GM12875 (cell line): ENCODE measurements at regions not wholly inside any gene's neighbourhood (a gene's known extent, or its start where the extent isn't known, plus 50 kb on each side); places are given as distances from the start of the nearest gene placed in this dataset.

Experiments
- H3K4me3 ChIP-seq: one replicate; pipeline ENCODE4 v1.5.1; 2011; ENCODE audit warnings: low read depth, low read length, control low read depth
- TF ChIP-seq, protein P1 (sequence below): IDR thresholded peaks from 2 replicates; pipeline ENCODE4 v1.5.1; 2011; ENCODE audit warnings: low read depth, mild to moderate bottlenecking, control low read depth, inconsistent platforms, low read length, moderate library complexity, borderline replicate concordance; ENCODE audit not compliant: insufficient read depth

DNA sequence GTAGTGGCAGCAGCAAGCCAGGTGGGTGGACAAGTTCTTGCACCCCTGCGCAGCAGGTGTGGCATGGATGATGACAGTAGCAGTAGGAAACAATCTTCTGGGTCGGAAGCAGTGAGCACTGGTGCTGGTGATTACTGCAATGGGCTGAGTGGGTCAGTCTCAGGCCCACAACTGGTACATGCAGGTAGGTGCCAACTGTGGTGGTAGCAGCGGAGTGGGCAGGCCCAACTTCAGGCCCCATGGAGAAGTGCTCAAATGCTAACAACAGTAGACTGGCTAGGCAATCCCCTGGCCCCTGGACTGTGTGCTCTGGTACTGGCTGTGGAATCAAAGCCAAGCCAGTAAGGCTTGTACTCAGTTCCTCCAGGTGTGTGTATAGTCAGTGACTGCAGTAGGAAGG lies 413.7 kb downstream of the PDGFC start:
- TF ChIP-seq, protein P1, sequence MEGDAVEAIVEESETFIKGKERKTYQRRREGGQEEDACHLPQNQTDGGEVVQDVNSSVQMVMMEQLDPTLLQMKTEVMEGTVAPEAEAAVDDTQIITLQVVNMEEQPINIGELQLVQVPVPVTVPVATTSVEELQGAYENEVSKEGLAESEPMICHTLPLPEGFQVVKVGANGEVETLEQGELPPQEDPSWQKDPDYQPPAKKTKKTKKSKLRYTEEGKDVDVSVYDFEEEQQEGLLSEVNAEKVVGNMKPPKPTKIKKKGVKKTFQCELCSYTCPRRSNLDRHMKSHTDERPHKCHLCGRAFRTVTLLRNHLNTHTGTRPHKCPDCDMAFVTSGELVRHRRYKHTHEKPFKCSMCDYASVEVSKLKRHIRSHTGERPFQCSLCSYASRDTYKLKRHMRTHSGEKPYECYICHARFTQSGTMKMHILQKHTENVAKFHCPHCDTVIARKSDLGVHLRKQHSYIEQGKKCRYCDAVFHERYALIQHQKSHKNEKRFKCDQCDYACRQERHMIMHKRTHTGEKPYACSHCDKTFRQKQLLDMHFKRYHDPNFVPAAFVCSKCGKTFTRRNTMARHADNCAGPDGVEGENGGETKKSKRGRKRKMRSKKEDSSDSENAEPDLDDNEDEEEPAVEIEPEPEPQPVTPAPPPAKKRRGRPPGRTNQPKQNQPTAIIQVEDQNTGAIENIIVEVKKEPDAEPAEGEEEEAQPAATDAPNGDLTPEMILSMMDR = no peak
- no peak overlapping the region for H3K4me3 ChIP-seq

DNA sequence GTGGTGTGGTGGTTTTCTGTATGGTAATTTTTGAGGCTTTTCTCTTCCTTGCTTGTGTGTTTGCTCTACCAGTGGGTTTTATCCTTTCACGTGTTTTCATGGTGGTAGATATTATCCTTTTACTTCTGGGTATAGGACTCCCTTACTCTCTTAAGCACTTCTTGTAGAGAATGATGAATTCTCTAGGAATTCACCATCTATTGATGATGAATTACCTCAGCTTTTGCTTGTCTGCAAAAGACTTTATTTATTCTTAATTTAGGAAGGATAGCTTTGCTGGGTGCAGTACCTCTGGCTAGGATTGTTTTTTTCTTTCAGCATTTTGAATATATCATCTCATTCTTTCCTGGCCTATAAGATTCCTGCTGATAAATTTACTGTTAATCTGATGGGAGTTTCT lies 415.3 kb downstream of the PDGFC start:
- TF ChIP-seq, protein P1 = no peak

DNA sequence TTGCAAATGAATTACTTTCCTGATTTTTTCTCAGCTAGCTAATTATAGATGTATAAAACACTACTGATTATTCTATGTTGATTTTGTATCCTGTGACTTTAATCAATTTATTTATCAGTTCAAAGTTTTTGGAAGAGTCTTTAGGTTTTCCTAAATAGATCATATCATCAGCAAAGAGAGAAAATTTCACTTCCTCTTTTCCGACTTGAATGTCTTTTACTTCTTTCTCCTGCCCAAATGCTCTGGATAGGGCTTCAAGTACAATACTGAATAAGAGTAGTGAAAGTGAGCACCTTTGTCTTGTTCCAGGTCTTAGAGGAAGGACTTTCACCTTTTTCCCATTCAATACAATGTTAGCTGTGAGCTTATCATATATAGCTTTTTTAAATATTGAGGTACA lies 417.9 kb downstream of the PDGFC start:
- no peak overlapping the region for H3K4me3 ChIP-seq
- TF ChIP-seq, protein P1 = no peak

More for the DNA sequence above, 415.3 kb downstream of the PDGFC start:
- H3K4me3 ChIP-seq = no peak overlapping the region

DNA sequence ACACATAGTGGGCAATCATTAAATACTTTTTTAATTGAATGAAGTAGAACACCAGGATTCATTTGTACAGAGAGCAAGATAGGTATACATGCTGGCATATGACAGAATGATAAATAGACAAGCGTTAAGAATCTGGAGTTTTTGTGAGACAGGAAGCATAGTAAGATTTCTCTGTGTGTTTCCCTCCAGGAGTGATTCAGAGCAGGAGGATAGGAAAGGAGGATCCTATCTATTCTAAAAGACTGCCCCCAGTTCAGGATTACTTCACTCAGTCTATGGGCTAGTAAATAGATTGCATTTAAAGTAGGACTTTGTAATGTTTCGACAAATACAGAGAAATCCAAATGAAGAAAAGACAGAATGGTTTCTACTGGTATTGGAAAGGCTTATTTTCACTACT lies 423.7 kb downstream of the PDGFC start:
- TF ChIP-seq, protein P1 = no peak
- H3K4me3 ChIP-seq = no peak overlapping the region

DNA sequence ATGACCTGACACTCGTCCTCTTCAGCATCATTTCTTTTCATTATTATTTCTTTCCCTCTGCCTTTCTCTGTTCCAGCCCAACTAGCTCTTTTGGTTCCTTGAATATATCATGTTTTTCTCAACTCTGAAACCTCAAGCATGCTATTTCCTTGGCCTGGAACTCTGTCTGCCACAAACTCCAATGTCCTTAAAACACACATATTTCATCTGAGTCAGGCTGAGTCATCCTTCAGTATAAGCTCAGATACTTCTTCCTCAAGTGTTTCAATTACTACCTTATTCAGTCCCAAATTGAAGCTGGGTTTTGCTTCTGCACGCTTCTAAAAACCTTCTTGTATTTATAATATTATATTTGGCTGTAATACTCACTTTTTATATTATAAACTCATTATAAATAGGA lies 424.2 kb downstream of the PDGFC start:
- H3K4me3 ChIP-seq = no peak overlapping the region
- TF ChIP-seq, protein P1 = no peak

DNA sequence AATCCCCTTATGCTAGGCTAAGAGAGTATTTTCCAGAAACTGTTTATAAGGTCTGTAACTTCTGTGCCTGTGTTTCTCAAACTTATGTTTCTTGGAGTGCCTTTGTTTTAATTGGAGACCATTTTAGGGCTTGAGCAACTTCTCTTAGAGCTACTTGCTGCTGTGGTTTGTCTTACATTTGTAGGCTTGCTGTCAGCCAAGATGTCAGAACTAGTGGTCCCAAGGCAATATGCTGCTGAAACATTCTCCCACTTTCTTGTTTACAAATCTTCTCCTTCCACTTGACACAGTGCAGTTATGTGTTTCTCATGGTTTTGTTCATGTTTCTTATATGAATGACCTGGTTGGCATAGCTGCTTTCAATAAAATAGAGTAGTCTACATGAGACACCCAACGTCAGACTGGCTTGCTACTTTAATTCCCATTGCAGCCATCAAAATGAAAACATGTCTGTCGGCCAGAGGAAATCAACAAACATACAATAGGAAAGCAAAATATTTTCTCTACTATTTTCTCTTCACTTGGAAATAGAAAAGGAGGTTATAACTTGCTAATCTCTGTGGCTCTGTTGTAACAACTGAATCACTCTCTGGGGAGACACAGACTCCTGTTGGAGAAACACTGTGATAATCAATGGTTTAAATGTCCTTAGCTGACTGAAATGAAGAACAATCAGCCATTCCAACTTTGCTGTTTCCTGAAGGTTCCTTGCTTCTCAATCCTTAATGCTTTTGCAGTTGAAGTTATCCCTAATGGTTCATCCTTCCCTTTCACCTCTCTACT lies 426.4 kb downstream of the PDGFC start:
- no peak overlapping the region for H3K4me3 ChIP-seq
- TF ChIP-seq, protein P1 = no peak

DNA sequence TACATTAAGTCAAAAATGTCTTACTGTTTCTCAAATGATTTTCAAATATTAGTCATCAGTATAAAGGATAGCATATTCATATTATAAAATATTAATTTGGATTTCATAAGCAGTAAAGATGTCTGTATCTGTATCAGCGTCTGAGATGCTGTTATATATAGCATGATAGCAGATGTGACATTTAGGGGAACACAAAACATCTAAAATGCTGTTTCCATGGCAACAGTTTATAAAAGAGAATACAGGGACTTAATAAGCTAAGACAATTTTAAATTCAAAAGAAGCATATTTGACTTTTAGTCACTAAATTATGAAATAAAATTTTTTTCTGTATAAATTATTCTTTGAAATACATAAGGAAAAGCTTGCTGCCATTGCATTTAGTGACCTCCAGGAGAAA lies 432.2 kb downstream of the PDGFC start:
- TF ChIP-seq, protein P1 = no peak
- no peak overlapping the region for H3K4me3 ChIP-seq
